Type B pancreatic cell (in vitro differentiated cells): ENCODE measurements at regions not wholly inside any gene's neighbourhood (a gene's known extent, or its start where the extent isn't known, plus 50 kb on each side); places are given as distances from the start of the nearest gene placed in this dataset.

Experiments used
- DNase-seq: peaks from one replicate; pipeline ENCODE4 v3.0.0; 2021; ENCODE audit warnings: mixed read lengths; ENCODE audit not compliant: unreplicated experiment; ENCODE audit errors: extremely low spot score
- H3K27ac Mint-ChIP-seq: 2 replicates; pipeline ENCODE4 v1.8.0; 2021; ENCODE audit warnings: mild to moderate bottlenecking, mixed read lengths
- H3K27me3 Mint-ChIP-seq: 2 replicates; pipeline ENCODE4 v1.8.0; 2021; ENCODE audit warnings: mixed read lengths
- H3K36me3 Mint-ChIP-seq: 2 replicates; pipeline ENCODE4 v1.8.0; 2021; ENCODE audit warnings: mixed read lengths
- H3K4me1 Mint-ChIP-seq: one replicate; pipeline ENCODE4 v1.8.0; 2021; ENCODE audit warnings: mixed read lengths; ENCODE audit not compliant: unreplicated experiment
- H3K4me3 Mint-ChIP-seq: 2 replicates; pipeline ENCODE4 v1.8.0; 2021; ENCODE audit warnings: mild to moderate bottlenecking, mixed read lengths
- H3K9me3 Mint-ChIP-seq: 2 replicates; pipeline ENCODE4 v1.8.0; 2021; ENCODE audit warnings: mixed read lengths
- CTCF ChIP-seq: fragments of 200-600 bp; sonication (generic); conservative IDR thresholded peaks from 2 replicates; pipeline ENCODE4 v1.5.0; 2021; ENCODE audit warnings: antibody characterized with exemption, mild to moderate bottlenecking

GRCh38 chr2:235347691-235348090, 146.2 kb upstream of the AGAP1 start:
- H3K27ac Mint-ChIP-seq: no peak overlapping the region
- H3K9me3 Mint-ChIP-seq: no peaks in the 10 kb centered on the region
- DNase-seq: no peak
- no peak overlapping the region for H3K4me3 Mint-ChIP-seq
- H3K4me1 Mint-ChIP-seq: peaks cover 10% of the 10 kb centered on the region
- TF ChIP-seq CTCF: no peak
- no peaks in the 10 kb centered on the region for H3K36me3 Mint-ChIP-seq
- no peaks in the 10 kb centered on the region for H3K27me3 Mint-ChIP-seq

- Mint-ChIP-seq H3K27ac (no peak overlapping the region), H3K27me3 (no peaks in the 10 kb centered on the region), H3K36me3 (no peaks in the 10 kb centered on the region), H3K4me3 (no peak overlapping the region), H3K9me3 (no peaks in the 10 kb centered on the region), H3K4me1 (peaks cover 10% of the 10 kb centered on the region)
- TF ChIP-seq CTCF: no peak
- DNase-seq: no peak
Measured at GRCh38 chr2:235348329-235348728, 145.5 kb upstream of the AGAP1 start.

- no peaks in the 10 kb centered on the region for H3K27me3 Mint-ChIP-seq
- no peak overlapping the region for H3K27ac Mint-ChIP-seq
- H3K4me3 Mint-ChIP-seq: no peak overlapping the region
- no peak for TF ChIP-seq CTCF
- peaks cover 10% of the 10 kb centered on the region for H3K4me1 Mint-ChIP-seq
- no peaks in the 10 kb centered on the region for H3K36me3 Mint-ChIP-seq
- no peak for DNase-seq
- no peaks in the 10 kb centered on the region for H3K9me3 Mint-ChIP-seq
Measured at GRCh38 chr2:235350234-235350633, 143.6 kb upstream of the AGAP1 start.

GRCh38 chr2:235352541-235352940, 141.3 kb upstream of the AGAP1 start:
- H3K4me3 Mint-ChIP-seq: no peak overlapping the region
- no peaks in the 10 kb centered on the region for H3K36me3 Mint-ChIP-seq
- no peak overlapping the region for H3K27ac Mint-ChIP-seq
- H3K9me3 Mint-ChIP-seq: no peaks in the 10 kb centered on the region
- H3K27me3 Mint-ChIP-seq: no peaks in the 10 kb centered on the region
- DNase-seq: no peak
- peaks cover 6% of the 10 kb centered on the region for H3K4me1 Mint-ChIP-seq
- no peak for TF ChIP-seq CTCF

GRCh38 chr2:235357881-235358280, 136.0 kb upstream of the AGAP1 start:
- Mint-ChIP-seq H3K4me1 (no peaks in the 10 kb centered on the region), H3K36me3 (no peaks in the 10 kb centered on the region), H3K27ac (no peak overlapping the region), H3K4me3 (no peak overlapping the region), H3K27me3 (no peaks in the 10 kb centered on the region), H3K9me3 (no peaks in the 10 kb centered on the region)
- no peak for TF ChIP-seq CTCF
- no peak for DNase-seq

- no peak for DNase-seq
- Mint-ChIP-seq H3K27ac (no peak overlapping the region), H3K4me1 (peaks cover 8% of the 10 kb centered on the region), H3K4me3 (no peak overlapping the region), H3K27me3 (no peaks in the 10 kb centered on the region), H3K36me3 (no peaks in the 10 kb centered on the region), H3K9me3 (no peaks in the 10 kb centered on the region)
- no peak for TF ChIP-seq CTCF
Measured at GRCh38 chr2:235358981-235359471, 134.8 kb upstream of the AGAP1 start.
